ENCODE measurements at regions not wholly inside any gene's neighbourhood (a gene's known extent, or its start where the extent isn't known, plus 50 kb on each side); places are given as distances from the start of the nearest gene placed in this dataset.

DNA sequence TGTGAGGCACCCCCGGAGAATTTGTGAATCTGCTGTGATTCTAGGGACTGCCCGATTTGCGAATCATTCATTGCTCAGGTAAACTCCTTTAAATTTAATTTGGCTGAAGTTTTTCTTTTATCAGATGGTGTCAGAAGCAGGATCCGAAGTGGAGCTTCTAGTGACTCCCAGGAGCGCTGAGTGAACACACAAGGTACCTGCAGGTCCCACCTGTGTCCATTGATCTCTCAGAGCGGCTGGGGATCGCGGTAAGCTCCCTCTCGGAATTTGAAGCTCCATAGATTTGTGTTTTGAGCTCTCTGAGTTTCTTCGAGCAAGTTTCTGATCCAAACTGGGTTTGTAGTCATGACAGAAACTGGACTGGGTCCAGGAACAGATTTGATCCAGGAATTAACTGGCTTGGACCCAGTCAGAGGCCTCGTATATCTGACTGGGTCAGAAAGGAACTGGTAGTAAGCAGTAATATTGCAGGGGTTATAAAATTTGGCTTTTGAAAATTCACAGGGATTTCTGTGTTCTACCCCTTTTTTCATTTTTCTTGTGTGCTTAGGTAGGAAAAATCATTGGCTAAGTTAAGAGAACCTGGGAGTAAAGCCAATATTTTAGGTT lies 56.2 kb upstream of the EDEM3 start:
- Histone ChIP-seq H3K9me3 (replicated peaks in 1 of 11) (peaks cover 22 to 45% (median 31%) of the 10 kb centered on the region in 11 experiments), H3K9ac (no peak overlapping the region), H4K20me1 (no peaks in the 10 kb centered on the region), H3K27me3 (no peaks in the 10 kb centered on the region), H3K4me3 (no peak overlapping the region), H3K4me1 (peaks cover 0 to 28% (median 17%) of the 10 kb centered on the region in 10 experiments; a peak in 14 of 20 replicates), H3K36me3 (peaks cover 0 to 37% (median 0%) of the 10 kb centered on the region in 11 experiments; a peak in 6 of 22 replicates), H3K4me2 (no peak overlapping the region), H3K27ac (no peak overlapping the region)
- no peak for TF ChIP-seq Cebpa-rat (IDR thresholded peaks at IDR 0.05)

DNA sequence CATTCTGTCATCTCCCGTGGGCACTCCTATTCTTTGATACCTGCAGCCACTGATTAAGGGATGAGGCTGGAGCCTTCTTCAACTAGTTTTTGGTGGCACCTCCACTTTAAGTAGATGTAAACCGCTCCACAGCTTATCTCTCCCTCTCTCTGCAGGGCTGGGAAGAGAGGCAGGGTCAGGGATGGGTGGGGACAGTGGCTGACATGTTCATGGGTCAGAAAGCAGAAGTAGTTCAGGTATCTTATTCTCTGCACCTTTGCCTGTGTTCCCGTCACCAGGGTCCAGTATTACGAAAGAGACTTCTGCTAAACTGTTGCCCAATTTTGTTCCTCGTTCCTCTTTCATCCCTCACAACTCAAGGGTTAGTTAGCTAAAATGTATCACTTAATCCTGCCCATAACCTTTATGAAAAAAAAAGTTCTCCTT lies 51.7 kb upstream of the EDEM3 start:
- H3K4me3 ChIP-seq, result no peak overlapping the region
- peak overlapping the region in 3 of 11 experiments; percentile 38 to 56 (median 50); a peak in 4 of 22 replicates for H3K9ac ChIP-seq
- peak in 7 of 11 experiments; percentile 51 to 82 (median 75); a peak in 12 of 22 replicates for TF ChIP-seq Cebpa-rat (IDR thresholded peaks at IDR 0.05)
- H3K36me3 ChIP-seq, result peaks cover 0 to 17% (median 0%) of the 10 kb centered on the region in 11 experiments; a peak in 2 of 22 replicates
- peaks cover 0 to 36% (median 19%) of the 10 kb centered on the region in 10 experiments; a peak in 14 of 20 replicates for H3K4me1 ChIP-seq
- H4K20me1 ChIP-seq, result no peaks in the 10 kb centered on the region
- 0 out of 22 replicates have a peak, but pooled peaks cover 0 to under 1% (median 0%) of the 10 kb centered on the region in 11 experiments for H3K9me3 ChIP-seq (replicated peaks in 1 of 11)
- no peaks in the 10 kb centered on the region for H3K27me3 ChIP-seq
- H3K4me2 ChIP-seq, result peak overlapping the region in 7 of 11 experiments; percentile 3 to 68 (median 65); a peak in 14 of 22 replicates
- peak overlapping the region in 7 of 11 experiments; percentile 6 to 79 (median 48); a peak in 13 of 22 replicates for H3K27ac ChIP-seq

DNA sequence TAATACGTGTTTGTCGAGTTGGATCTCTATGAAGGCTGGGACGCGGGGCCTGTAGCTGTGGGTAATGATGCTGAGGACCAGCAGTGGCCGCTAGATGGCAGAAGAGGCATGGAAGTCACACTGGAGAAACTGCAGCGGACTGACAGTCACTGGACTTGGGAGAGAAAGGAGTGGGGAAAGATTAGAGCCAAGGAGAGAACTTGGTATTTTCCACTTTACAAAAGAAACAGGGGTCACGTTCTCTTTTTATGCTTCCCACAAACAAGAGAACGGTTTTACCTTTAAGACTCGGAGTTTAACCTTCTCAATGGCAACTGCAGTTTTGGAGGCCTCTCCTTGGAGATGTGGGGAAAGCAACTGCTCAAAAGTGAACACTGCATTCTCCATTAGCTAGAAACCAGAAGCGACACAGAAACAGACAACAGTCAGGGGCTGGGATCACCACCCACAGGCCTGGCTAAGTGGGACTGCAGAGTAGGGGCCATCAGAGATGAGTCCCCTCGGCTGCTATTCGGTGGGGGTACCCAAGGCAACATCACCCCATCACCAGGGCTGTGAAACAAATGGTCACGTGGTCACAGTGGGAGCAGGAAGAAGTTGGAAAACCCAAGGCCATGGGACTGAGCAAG lies 51.1 kb upstream of the EDEM3 start:
- Histone ChIP-seq H3K9ac (peak overlapping the region in 3 of 11 experiments; percentile 38 to 56 (median 50); a peak in 4 of 22 replicates), H3K27ac (peak overlapping the region in 7 of 11 experiments; percentile 6 to 79 (median 48); a peak in 12 of 22 replicates), H3K4me2 (peak overlapping the region in 7 of 11 experiments; percentile 3 to 68 (median 65); a peak in 14 of 22 replicates), H3K9me3 (replicated peaks in 1 of 11) (no peaks in the 10 kb centered on the region), H3K27me3 (no peaks in the 10 kb centered on the region), H4K20me1 (no peaks in the 10 kb centered on the region), H3K36me3 (peaks cover 0 to 18% (median 0%) of the 10 kb centered on the region in 11 experiments; a peak in 3 of 22 replicates), H3K4me1 (peaks cover 0 to 36% (median 19%) of the 10 kb centered on the region in 10 experiments; a peak in 14 of 20 replicates), H3K4me3 (no peak overlapping the region)
- no peak for TF ChIP-seq Cebpa-rat (IDR thresholded peaks at IDR 0.05)
